Right lobe of liver (tissue), 6 donors: ENCODE measurements at regions not wholly inside any gene's neighbourhood (a gene's known extent, or its start where the extent isn't known, plus 50 kb on each side); places are given as distances from the start of the nearest gene placed in this dataset.
A peak's percentile ranks its signal among the peaks of the same experiment; 100 is the strongest.

Experiments used
- ATAC-seq, 4 donors: fragments of 200-7000 bp; cut with Tn5 transposase; one replicate each; pipeline ENCODE4 v1.9.1; 2020; ENCODE audit warnings: mild to moderate bottlenecking in 4 of 4, moderate library complexity in 4 of 4
- DNase-seq, 3 donors: peaks; one replicate each; pipeline ENCODE4 v3.0.0-alpha.2; 2020
- H3K27ac ChIP-seq, 3 donors: fragments of 200-600 bp; one replicate each; pipeline ENCODE4 v1.8.0; 2022
- H3K27me3 ChIP-seq, 2 donors: fragments of 200-600 bp; one replicate each; pipeline ENCODE4 v1.8.0; 2022
- H3K36me3 ChIP-seq, 4 donors: fragments of 200-600 bp; sonication (generic) in 1 of 4; one replicate each; pipeline versions ENCODE4 v1.5.1 to v1.8.0; 2017 to 2022; ENCODE audit warnings: control low read depth in 1 of 4
- H3K4me1 ChIP-seq, 4 donors: fragments of 200-600 bp; sonication (generic) in 1 of 4; one replicate each; pipeline versions ENCODE4 v1.5.1 to v1.8.0; 2017 to 2022; ENCODE audit warnings: control low read depth in 1 of 4
- H3K4me3 ChIP-seq, 3 donors: fragments of 200-600 bp; one replicate each; pipeline ENCODE4 v1.8.0; 2022
- H3K9me3 ChIP-seq, 4 donors: fragments of 200-600 bp; sonication (generic) in 1 of 4; one replicate each; pipeline versions ENCODE4 v1.5.1 to v1.8.0; 2017 to 2022; ENCODE audit warnings: control low read depth in 1 of 4
- CTCF ChIP-seq, 4 donors: fragments of 200-600 bp in 3 of 4; fragments of 450-650 bp in 1 of 4; IDR thresholded peaks; one replicate each; pipeline versions ENCODE4 v1.5.1 to v1.8.0; 2016 to 2022; ENCODE audit warnings: antibody characterized with exemption in 4 of 4, mild to moderate bottlenecking in 2 of 4
- POLR2A ChIP-seq: fragments of 450-650 bp; IDR thresholded peaks from one replicate; pipeline ENCODE4 v1.6.1; 2017; ENCODE audit warnings: antibody characterized with exemption, mild to moderate bottlenecking
- WGBS: methylation state at CpG from one replicate; pipeline ENCODE4 v1.1.6; 2018; ENCODE audit warnings: low coverage, low lambda C conversion rate; ENCODE audit not compliant: insufficient coverage; ENCODE audit errors: missing lambda C conversion rate; 5-methylcytosine and 5-hydroxymethylcytosine counted together
- intact Hi-C, 2 donors: fragments of 100-400 bp; cut with DNase I; formaldehyde crosslinking; loops; one replicate each; pipeline versions ENCODE4 v1.11.2 to v1.14.1; 2022
- donor health status: DM: no; HTN: yes; CAD: no.
- donor health status: DM: no; HTN: no; CAD: no.
- donor health status: DM: no; HTN: no; CAD: no.
- donor health status: DM: no; HTN: yes; CAD: no.
- donor health status: DM: no; HTN: yes; CAD: no.

- Histone ChIP-seq H3K27ac (no peak overlapping the region), H3K27me3 (no peaks in the 10 kb centered on the region), H3K4me1 (no peaks in the 10 kb centered on the region), H3K4me3 (no peak overlapping the region), H3K9me3 (no peaks in the 10 kb centered on the region), H3K36me3 (no peaks in the 10 kb centered on the region)
- WGBS: 35% methylated on average over 4 of the region's 4 CpGs
- ATAC-seq: no peak
- intact Hi-C loops: no loop called here
- DNase-seq: no peak
- no peak for TF ChIP-seq CTCF (IDR thresholded peaks at IDR 0.05)
- no peak for TF ChIP-seq POLR2A
Measured at GRCh38 chr4:189826657-189827056, 114.0 kb upstream of the FRG1 start.

GRCh38 chr4:189828081-189828697, 112.5 kb upstream of the FRG1 start:
- Histone ChIP-seq H3K27ac (no peak overlapping the region), H3K4me3 (no peak overlapping the region), H3K36me3 (no peaks in the 10 kb centered on the region), H3K9me3 (no peaks in the 10 kb centered on the region), H3K27me3 (no peaks in the 10 kb centered on the region), H3K4me1 (no peaks in the 10 kb centered on the region)
- ATAC-seq (peak in 1 of 4 donors; percentile 24), DNase-seq (no peak)
- TF ChIP-seq CTCF (IDR thresholded peaks at IDR 0.05): no peak
- TF ChIP-seq POLR2A: no peak
- intact Hi-C loops: no loop called here
- WGBS: 25% methylated on average over 4 of the region's 7 CpGs

GRCh38 chr4:189832528-189832927, 108.1 kb upstream of the FRG1 start:
- DNase-seq: no peak
- WGBS: 67% methylated on average over 6 of the region's 6 CpGs
- Histone ChIP-seq H3K9me3 (no peaks in the 10 kb centered on the region), H3K27ac (no peak overlapping the region), H3K4me3 (no peak overlapping the region), H3K4me1 (no peaks in the 10 kb centered on the region), H3K36me3 (no peaks in the 10 kb centered on the region), H3K27me3 (no peaks in the 10 kb centered on the region)
- no peak for TF ChIP-seq POLR2A
- TF ChIP-seq CTCF (IDR thresholded peaks at IDR 0.05): no peak
- no peak for ATAC-seq
- intact Hi-C loops: no loop called here

GRCh38 chr4:189834616-189835015, 106.1 kb upstream of the FRG1 start:
- no peak for TF ChIP-seq CTCF (IDR thresholded peaks at IDR 0.05)
- no peak for TF ChIP-seq POLR2A
- no peak overlapping the region for H3K27ac ChIP-seq
- DNase-seq (no peak), ATAC-seq (no peak)
- no peaks in the 10 kb centered on the region for H3K27me3 ChIP-seq
- H3K9me3 ChIP-seq: no peaks in the 10 kb centered on the region
- no peak overlapping the region for H3K4me3 ChIP-seq
- no peaks in the 10 kb centered on the region for H3K36me3 ChIP-seq
- 61% methylated on average over 4 of the region's 4 CpGs for WGBS
- intact Hi-C loops: no loop called here
- H3K4me1 ChIP-seq: no peaks in the 10 kb centered on the region

- TF ChIP-seq CTCF (IDR thresholded peaks at IDR 0.05) (no peak), POLR2A (no peak)
- Histone ChIP-seq H3K9me3 (no peaks in the 10 kb centered on the region), H3K36me3 (no peaks in the 10 kb centered on the region), H3K4me1 (no peaks in the 10 kb centered on the region), H3K4me3 (no peak overlapping the region), H3K27ac (no peak overlapping the region), H3K27me3 (no peaks in the 10 kb centered on the region)
- ATAC-seq: no peak
- intact Hi-C loops: no loop called here
- DNase-seq: no peak
- WGBS: 41% methylated on average over 1 of the region's 1 CpG
Measured at GRCh38 chr4:189835505-189835904, 105.2 kb upstream of the FRG1 start.
